Spleen (tissue), 11 donors: ENCODE measurements at regions not wholly inside any gene's neighbourhood (a gene's known extent, or its start where the extent isn't known, plus 50 kb on each side); places are given as distances from the start of the nearest gene placed in this dataset.

ENCODE experiments used
- DNase-seq: peaks from one replicate; pipeline ENCODE4 v3.0.0-alpha.2; 2020
- H3K27ac ChIP-seq, 8 donors: fragments of 200-600 bp; sonication (generic) in 7 of 8; 1 replicate in 4 of 8; 2 replicates in 4 of 8; pipeline versions ENCODE4 v1.5.0 to v1.8.0; 2016 to 2021; ENCODE audit warnings: inconsistent platforms in 4 of 8, mild to moderate bottlenecking in 4 of 8, moderate library complexity in 1 of 8
- H3K27me3 ChIP-seq, 7 donors: fragments of 200-600 bp; sonication (generic) in 6 of 7; replicated peaks in 1 of 7; 1 replicate in 4 of 7; 2 replicates in 3 of 7; pipeline versions ENCODE4 v1.5.0 to v1.8.0; 2016 to 2021; ENCODE audit warnings: inconsistent platforms in 3 of 7, mild to moderate bottlenecking in 1 of 7
- H3K36me3 ChIP-seq, 6 donors: fragments of 200-600 bp; sonication (generic) in 5 of 6; 1 replicate in 4 of 6; 2 replicates in 2 of 6; pipeline versions ENCODE4 v1.5.0 to v1.8.0; 2016 to 2021; ENCODE audit warnings: inconsistent platforms in 2 of 6
- H3K4me1 ChIP-seq, 6 donors: fragments of 200-600 bp; sonication (generic) in 5 of 6; 1 replicate in 3 of 6; 2 replicates in 3 of 6; pipeline versions ENCODE4 v1.5.0 to v1.8.0; 2016 to 2021; ENCODE audit warnings: inconsistent platforms in 3 of 6
- H3K4me3 ChIP-seq, 8 donors: fragments of 200-600 bp; sonication (generic) in 7 of 8; 1 replicate in 4 of 8; 2 replicates in 4 of 8; pipeline versions ENCODE4 v1.5.0 to v1.8.0; 2016 to 2021; ENCODE audit warnings: inconsistent platforms in 4 of 8, mild to moderate bottlenecking in 4 of 8, moderate library complexity in 2 of 8
- H3K9me3 ChIP-seq, 8 donors: fragments of 200-600 bp; sonication (generic) in 7 of 8; 1 replicate in 4 of 8; 2 replicates in 4 of 8; pipeline versions ENCODE4 v1.5.0 to v1.8.0; 2016 to 2021; ENCODE audit warnings: inconsistent platforms in 4 of 8
- CTCF ChIP-seq, 11 experiments: fragments of 200-600 bp in 7 of 11; fragments of 450-650 bp in 4 of 11; sonication (generic) in 4 of 11; IDR thresholded peaks in 8 of 11; conservative IDR thresholded peaks in 3 of 11; 1 replicate in 7 of 11; 2 replicates in 4 of 11; pipeline versions ENCODE4 v1.4.0 to v1.8.0; 2016 to 2021; ENCODE audit warnings: antibody characterized with exemption in 11 of 11, inconsistent platforms in 4 of 11, mild to moderate bottlenecking in 1 of 11
- POLR2A ChIP-seq, 3 donors: fragments of 450-650 bp; IDR thresholded peaks; one replicate each; pipeline ENCODE4 v1.5.1; 2017; ENCODE audit warnings: antibody characterized with exemption in 3 of 3, mild to moderate bottlenecking in 1 of 3
- POLR2AphosphoS5 ChIP-seq, 3 donors: sonication (generic); formaldehyde crosslinking; IDR thresholded peaks; one replicate each; pipeline ENCODE4 v1.5.1; 2017; ENCODE audit warnings: antibody characterized with exemption in 3 of 3
- WGBS, 5 donors: extraction: QIAGEN DNeasy Blood & Tissue Kit in 3 of 5; methylation state at CpG; one replicate each; pipeline versions ENCODE4 v1.1.5 to v1.1.7; 2013 to 2018; 5-methylcytosine and 5-hydroxymethylcytosine counted together
- intact Hi-C: fragments of 100-400 bp; cut with DNase I; formaldehyde crosslinking; loops from one replicate; pipeline ENCODE4 v1.15.0; 2023; ENCODE audit warnings: low total_unique reads
- donor health status: healthy with polysubstance abuse.
- donor health status: DM: no; HTN: no; CAD: no; lungs with moderate emphysema.
- donor health status: DM: no; HTN: no; CAD: no.
- donor health status: Bipolar disorder and iron deficiency.
- donor health status: healthy.
- donor health status: DM: no; HTN: no; CAD: no.
- donor health status: DM: yes; HTN: yes; CAD: no.

DNA sequence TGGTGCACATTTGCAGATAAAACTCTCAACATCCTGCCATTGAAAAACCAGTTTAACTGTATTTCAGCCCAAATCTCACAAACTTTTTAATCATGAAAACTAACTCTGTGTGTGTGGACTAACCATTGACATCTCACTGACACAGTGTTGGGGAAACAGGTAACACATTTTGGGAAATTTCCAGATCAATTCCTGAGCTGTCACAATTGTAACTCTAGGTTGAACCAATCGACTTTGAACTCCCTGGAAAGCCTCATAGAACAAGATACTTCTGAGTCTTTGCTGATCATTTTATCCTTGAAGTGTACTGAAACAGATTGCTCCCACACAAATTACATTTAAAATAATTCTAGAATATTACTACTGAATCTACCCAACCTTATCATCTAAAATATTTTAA lies 667.9 kb upstream of the NR2F2 start:
- Histone ChIP-seq H3K4me3 (no peak overlapping the region), H3K27ac (no peak overlapping the region), H3K36me3 (no peaks in the 10 kb centered on the region), H3K9me3 (no peaks in the 10 kb centered on the region), H3K27me3 (no peaks in the 10 kb centered on the region), H3K4me1 (no peaks in the 10 kb centered on the region)
- no peak for TF ChIP-seq POLR2A (IDR thresholded peaks at IDR 0.05)
- TF ChIP-seq CTCF (IDR thresholded peaks at IDR 0.05 in 8 of 11, conservative IDR thresholded peaks at IDR 0.05 in 3 of 11), result no peak
- TF ChIP-seq POLR2AphosphoS5 (IDR thresholded peaks at IDR 0.05), result no peak
- 55 to 76% (median 58%) methylated on average over 1 of the region's 1 CpG for WGBS, 5 donors
- no peak for DNase-seq
- intact Hi-C loops, result no loop called here

DNA sequence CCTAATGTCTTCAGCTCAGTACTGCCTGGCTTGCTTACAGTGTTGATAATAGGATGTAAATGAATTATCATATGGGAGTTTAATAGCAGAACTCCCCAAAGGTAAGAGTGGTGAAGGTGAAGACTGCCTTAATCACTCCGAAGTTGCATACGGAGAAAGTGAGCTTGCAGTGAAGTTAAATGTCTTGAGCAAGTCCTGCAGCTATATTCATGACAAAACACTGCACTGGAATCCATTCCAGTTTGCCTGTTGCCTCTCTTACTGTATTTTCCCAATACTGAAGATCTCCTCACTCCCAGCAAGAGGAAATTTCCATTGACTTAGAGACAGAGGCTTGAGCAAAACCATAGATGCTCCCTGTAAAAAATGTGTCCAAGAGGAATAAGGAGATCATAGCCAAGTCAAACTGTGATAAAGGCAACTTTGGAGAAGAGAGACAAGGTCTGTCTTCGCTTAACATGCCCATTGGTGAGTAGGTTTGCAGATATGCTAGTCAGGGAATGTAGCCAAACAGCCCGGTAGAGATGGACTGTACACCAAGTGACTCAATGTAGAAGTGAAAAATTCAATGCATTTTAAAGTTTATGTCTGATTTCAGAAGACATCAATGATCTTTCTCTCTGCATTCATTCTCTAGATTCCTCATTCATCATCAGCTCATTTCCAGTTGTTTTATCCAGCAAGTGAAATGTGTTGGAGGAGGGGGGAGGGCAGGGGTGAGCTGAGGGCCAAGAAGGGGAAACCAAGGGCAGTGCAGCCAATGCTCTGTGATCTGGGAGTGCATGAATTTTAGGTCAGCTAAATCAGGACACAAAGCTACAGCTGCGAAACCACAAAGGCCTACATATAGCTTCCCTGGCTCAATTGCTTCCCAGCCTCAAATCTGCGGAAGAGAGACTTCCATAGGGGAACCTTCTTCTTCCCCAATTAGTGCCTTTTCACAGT lies 667.1 kb upstream of the NR2F2 start:
- Histone ChIP-seq H3K4me3 (no peak overlapping the region), H3K9me3 (no peaks in the 10 kb centered on the region), H3K27ac (peak overlapping the region in 1 of 8 donors; percentile 10), H3K4me1 (no peaks in the 10 kb centered on the region), H3K27me3 (no peaks in the 10 kb centered on the region), H3K36me3 (no peaks in the 10 kb centered on the region)
- no peak for DNase-seq
- WGBS, 5 donors, result 71 to 87% (median 80%) methylated on average over 6 of the region's 6 CpGs
- intact Hi-C loops, result no loop called here
- TF ChIP-seq CTCF (IDR thresholded peaks at IDR 0.05 in 8 of 11, conservative IDR thresholded peaks at IDR 0.05 in 3 of 11), result no peak
- no peak for TF ChIP-seq POLR2AphosphoS5 (IDR thresholded peaks at IDR 0.05)
- no peak for TF ChIP-seq POLR2A (IDR thresholded peaks at IDR 0.05)

- Histone ChIP-seq H3K27me3 (no peaks in the 10 kb centered on the region), H3K36me3 (no peaks in the 10 kb centered on the region), H3K4me3 (no peak overlapping the region), H3K9me3 (no peaks in the 10 kb centered on the region), H3K27ac (peak overlapping the region in 1 of 8 donors; percentile 10), H3K4me1 (peaks cover 0 to 4% (median 0%) of the 10 kb centered on the region in 6 donors)
- 58 to 85% (median 77%) methylated on average over 3 of the region's 3 CpGs for WGBS, 5 donors
- no peak for DNase-seq
- intact Hi-C loops, result no loop called here
- TF ChIP-seq POLR2AphosphoS5 (IDR thresholded peaks at IDR 0.05) (no peak), CTCF (IDR thresholded peaks at IDR 0.05 in 8 of 11, conservative IDR thresholded peaks at IDR 0.05 in 3 of 11) (no peak), POLR2A (IDR thresholded peaks at IDR 0.05) (no peak)
Observed at GRCh38 chr15:95664450-95664849, 666.0 kb upstream of the NR2F2 start.

- no peak for DNase-seq
- H3K4me1 ChIP-seq, result peaks cover 0 to 9% (median 0%) of the 10 kb centered on the region in 6 donors
- WGBS, 5 donors, result 54 to 66% (median 57%) methylated on average over 10 of the region's 10 CpGs
- intact Hi-C loops, result no loop called here
- H3K36me3 ChIP-seq, result no peaks in the 10 kb centered on the region
- peak overlapping the region in 3 of 8 donors; percentile 2 to 41 (median 14) for H3K4me3 ChIP-seq
- H3K27ac ChIP-seq, result peak overlapping the region in 7 of 8 donors; percentile 30 to 71 (median 60)
- TF ChIP-seq CTCF (IDR thresholded peaks at IDR 0.05 in 8 of 11, conservative IDR thresholded peaks at IDR 0.05 in 3 of 11) (no peak), POLR2A (IDR thresholded peaks at IDR 0.05) (no peak)
- no peaks in the 10 kb centered on the region for H3K27me3 ChIP-seq
- no peaks in the 10 kb centered on the region for H3K9me3 ChIP-seq
Observed at GRCh38 chr15:95669146-95669922, 661.2 kb upstream of the NR2F2 start.
